ENCODE measurements at regions not wholly inside any gene's neighbourhood (a gene's known extent, or its start where the extent isn't known, plus 50 kb on each side); places are given as distances from the start of the nearest gene placed in this dataset.

DNA sequence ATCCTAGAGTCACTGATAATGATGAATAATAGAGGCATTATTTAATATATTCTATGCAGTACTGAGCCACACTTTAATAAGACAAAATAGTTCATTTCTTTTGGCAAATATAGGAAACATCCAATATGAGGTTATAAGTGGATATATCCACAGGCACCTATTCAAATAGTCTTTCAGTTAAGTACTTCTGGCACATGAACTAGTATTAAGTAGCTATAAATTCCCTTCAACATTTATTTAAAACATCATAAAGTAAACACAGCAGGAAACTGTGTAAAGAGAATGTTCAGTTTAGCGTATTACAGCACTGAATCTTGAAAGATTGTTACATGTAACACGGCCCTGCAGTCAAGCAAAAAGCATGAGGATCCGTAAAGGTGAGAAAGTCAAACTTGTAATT is 463.3 kb upstream of the KLF12 start:
- no peaks in the 10 kb centered on the region for H3K36me3 ChIP-seq
- H3K9me3 ChIP-seq = peaks cover 0 to 14% (median 2%) of the 10 kb centered on the region in 3 donors
- TF ChIP-seq POLR2A (IDR thresholded peaks at IDR 0.05) (no peak), EP300 (IDR thresholded peaks at IDR 0.05) (no peak), POLR2AphosphoS5 (IDR thresholded peaks at IDR 0.05) (no peak)
- TF ChIP-seq, protein P1, sequence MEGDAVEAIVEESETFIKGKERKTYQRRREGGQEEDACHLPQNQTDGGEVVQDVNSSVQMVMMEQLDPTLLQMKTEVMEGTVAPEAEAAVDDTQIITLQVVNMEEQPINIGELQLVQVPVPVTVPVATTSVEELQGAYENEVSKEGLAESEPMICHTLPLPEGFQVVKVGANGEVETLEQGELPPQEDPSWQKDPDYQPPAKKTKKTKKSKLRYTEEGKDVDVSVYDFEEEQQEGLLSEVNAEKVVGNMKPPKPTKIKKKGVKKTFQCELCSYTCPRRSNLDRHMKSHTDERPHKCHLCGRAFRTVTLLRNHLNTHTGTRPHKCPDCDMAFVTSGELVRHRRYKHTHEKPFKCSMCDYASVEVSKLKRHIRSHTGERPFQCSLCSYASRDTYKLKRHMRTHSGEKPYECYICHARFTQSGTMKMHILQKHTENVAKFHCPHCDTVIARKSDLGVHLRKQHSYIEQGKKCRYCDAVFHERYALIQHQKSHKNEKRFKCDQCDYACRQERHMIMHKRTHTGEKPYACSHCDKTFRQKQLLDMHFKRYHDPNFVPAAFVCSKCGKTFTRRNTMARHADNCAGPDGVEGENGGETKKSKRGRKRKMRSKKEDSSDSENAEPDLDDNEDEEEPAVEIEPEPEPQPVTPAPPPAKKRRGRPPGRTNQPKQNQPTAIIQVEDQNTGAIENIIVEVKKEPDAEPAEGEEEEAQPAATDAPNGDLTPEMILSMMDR (IDR thresholded peaks at IDR 0.05) = no peak
- H3K27ac ChIP-seq = no peak overlapping the region
- 35 to 38% methylated on average over 3 of the region's 3 CpGs for WGBS, 2 donors (ENCODE audit: low coverage in 1 of 2)
- no peak overlapping the region for H3K4me3 ChIP-seq
- peaks cover 0 to 8% (median 0%) of the 10 kb centered on the region in 3 donors for H3K4me1 ChIP-seq
- H3K27me3 ChIP-seq = no peaks in the 10 kb centered on the region
- ATAC-seq = no peak

DNA sequence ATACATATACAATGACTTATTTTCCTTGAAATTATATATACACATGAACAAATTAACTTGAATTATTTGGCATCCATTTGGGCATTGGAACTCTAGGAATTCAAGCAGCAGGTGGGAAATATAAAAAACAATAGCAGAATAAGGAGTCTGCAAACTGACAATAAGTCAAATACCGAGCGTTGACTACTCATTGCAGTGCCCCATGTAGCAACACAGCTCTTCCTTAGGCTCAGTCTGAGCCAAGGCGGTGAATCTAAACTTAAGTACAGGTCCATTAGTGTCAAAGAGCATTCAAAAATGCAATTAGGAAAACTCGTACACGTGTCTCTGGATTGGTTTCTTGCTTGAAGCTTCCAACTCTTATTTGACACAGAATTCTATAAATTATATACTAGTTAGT is 462.5 kb upstream of the KLF12 start:
- Histone ChIP-seq H3K27me3 (no peaks in the 10 kb centered on the region), H3K4me3 (no peak overlapping the region), H3K9me3 (peaks cover 0 to 14% (median 2%) of the 10 kb centered on the region in 3 donors), H3K4me1 (peaks cover 0 to 8% (median 0%) of the 10 kb centered on the region in 3 donors), H3K27ac (no peak overlapping the region), H3K36me3 (no peaks in the 10 kb centered on the region)
- ATAC-seq = no peak
- whole genome bisulfite sequencing, 2 donors (ENCODE audit: low coverage in 1 of 2) = 52 to 78% methylated on average over 5 of the region's 5 CpGs
- no peak for TF ChIP-seq POLR2AphosphoS5 (IDR thresholded peaks at IDR 0.05)
- TF ChIP-seq POLR2A (IDR thresholded peaks at IDR 0.05) = no peak
- TF ChIP-seq EP300 (IDR thresholded peaks at IDR 0.05) = no peak
- TF ChIP-seq, protein P1 (IDR thresholded peaks at IDR 0.05) = no peak

DNA sequence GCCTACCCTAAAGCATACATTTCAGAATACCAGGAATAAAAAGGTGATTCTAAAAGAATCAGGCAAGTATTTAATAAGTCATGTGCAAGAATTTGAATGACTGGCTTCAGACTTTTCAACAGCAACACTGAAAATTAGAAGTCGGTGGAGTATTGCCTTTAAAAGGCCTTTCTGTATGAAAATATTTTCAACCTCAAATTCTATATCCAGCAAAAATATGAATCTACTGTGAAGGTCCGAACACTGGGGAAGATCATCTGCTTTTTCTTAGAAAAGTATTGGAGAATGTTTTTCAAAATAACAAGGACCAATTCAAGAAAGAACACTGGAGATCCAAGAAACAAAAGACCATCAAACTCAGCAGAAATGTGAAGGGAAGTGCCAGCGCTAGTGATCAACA is 459.5 kb upstream of the KLF12 start:
- Histone ChIP-seq H3K36me3 (no peaks in the 10 kb centered on the region), H3K4me1 (peaks cover 0 to 8% (median 0%) of the 10 kb centered on the region in 3 donors), H3K9me3 (peaks cover 0 to 14% (median 2%) of the 10 kb centered on the region in 3 donors), H3K4me3 (no peak overlapping the region), H3K27me3 (no peaks in the 10 kb centered on the region), H3K27ac (no peak overlapping the region)
- 94 to 97% methylated on average over 2 to 3 of the region's 3 CpGs for WGBS, 2 donors (ENCODE audit: low coverage in 1 of 2)
- no peak for ATAC-seq
- TF ChIP-seq POLR2AphosphoS5 (IDR thresholded peaks at IDR 0.05) = no peak

DNA sequence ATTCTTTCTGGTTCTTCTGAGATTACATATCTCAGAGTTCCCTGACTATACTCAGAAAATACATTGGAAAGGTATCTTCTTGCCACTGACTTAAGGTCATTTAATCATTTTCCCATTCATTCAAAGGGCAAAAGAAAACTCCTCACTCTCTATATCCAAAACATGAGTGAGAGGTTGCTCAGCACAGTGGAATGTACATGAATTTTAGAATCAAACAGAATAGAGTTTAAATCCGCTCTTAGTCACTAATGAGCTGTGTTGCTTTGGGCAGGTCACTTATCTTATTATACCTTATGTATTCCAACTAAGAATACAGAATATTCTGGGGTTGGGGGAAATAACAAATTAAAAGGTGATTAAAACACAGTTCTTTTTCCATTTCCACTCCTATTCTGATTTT is 452.6 kb upstream of the KLF12 start:
- H3K9me3 ChIP-seq = no peaks in the 10 kb centered on the region
- H3K27ac ChIP-seq = no peak overlapping the region
- H3K4me3 ChIP-seq = no peak overlapping the region
- H3K36me3 ChIP-seq = no peaks in the 10 kb centered on the region
- no peaks in the 10 kb centered on the region for H3K27me3 ChIP-seq
- H3K4me1 ChIP-seq = no peaks in the 10 kb centered on the region
- no peak for ATAC-seq
- 86% methylated on average over 1 of the region's 1 CpG for WGBS, 2 donors (ENCODE audit: low coverage in 1 of 2)
- TF ChIP-seq, protein P1 (IDR thresholded peaks at IDR 0.05) = no peak
- TF ChIP-seq POLR2AphosphoS5 (IDR thresholded peaks at IDR 0.05) (no peak), POLR2A (IDR thresholded peaks at IDR 0.05) (no peak), EP300 (IDR thresholded peaks at IDR 0.05) (no peak)

DNA sequence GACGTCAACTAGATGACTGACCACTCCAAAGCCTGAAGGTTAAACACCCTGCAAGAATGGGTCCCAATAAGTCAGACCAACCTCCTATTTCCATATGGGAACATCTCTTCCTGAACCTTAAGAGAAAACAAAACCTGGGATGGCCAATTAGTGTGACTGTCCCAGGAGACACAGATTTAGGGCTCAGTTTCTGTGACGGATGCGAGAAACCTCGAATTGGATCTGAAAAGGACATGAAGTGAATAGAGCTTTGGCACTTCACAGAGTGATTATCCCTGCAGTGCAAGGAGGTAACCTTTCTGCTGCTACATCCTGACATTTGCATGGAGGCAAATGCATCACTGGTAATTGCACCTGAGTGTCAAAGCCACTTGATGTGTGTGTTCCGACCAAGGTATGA is 442.2 kb upstream of the KLF12 start:
- Histone ChIP-seq H3K9me3 (no peaks in the 10 kb centered on the region), H3K27me3 (peaks cover 4% of the 10 kb centered on the region), H3K4me3 (no peak overlapping the region), H3K36me3 (no peaks in the 10 kb centered on the region), H3K27ac (no peak overlapping the region), H3K4me1 (peaks cover 0 to 15% (median 3%) of the 10 kb centered on the region in 3 donors)
- 75 to 77% methylated on average over 4 of the region's 5 CpGs for whole genome bisulfite sequencing, 2 donors (ENCODE audit: low coverage in 1 of 2)
- TF ChIP-seq, protein P1 (IDR thresholded peaks at IDR 0.05) = no peak
- TF ChIP-seq POLR2A (IDR thresholded peaks at IDR 0.05) (no peak), POLR2AphosphoS5 (IDR thresholded peaks at IDR 0.05) (no peak), EP300 (IDR thresholded peaks at IDR 0.05) (no peak)
- ATAC-seq = no peak

Measured in gastroesophageal sphincter (tissue), 4 donors.